GM12878 (cell line): ENCODE measurements at regions not wholly inside any gene's neighbourhood (a gene's known extent, or its start where the extent isn't known, plus 50 kb on each side); places are given as distances from the start of the nearest gene placed in this dataset.

Experiments used
- ATF7 ChIP-seq: fragments of 450-650 bp; IDR thresholded peaks from 2 replicates; pipeline ENCODE4 v1.6.1; 2016; ENCODE audit warnings: low read depth, mild to moderate bottlenecking
- CREB1 ChIP-seq: IDR thresholded peaks from 2 replicates; pipeline ENCODE4 v1.6.1; 2012; ENCODE audit warnings: low read depth, mild to moderate bottlenecking, inconsistent platforms
- CREM ChIP-seq: IDR thresholded peaks from 2 replicates; pipeline ENCODE4 v1.6.1; 2014; ENCODE audit warnings: antibody characterized with exemption, low read depth
- EZH2 ChIP-seq: IDR thresholded peaks from 2 replicates; pipeline ENCODE4 v1.6.1; 2012; ENCODE audit warnings: low read depth, mild to moderate bottlenecking, control low read depth, inconsistent platforms, low read length, borderline replicate concordance; ENCODE audit not compliant: control insufficient read depth
- FOXK2 ChIP-seq: fragments of 450-650 bp; IDR thresholded peaks from 2 replicates; pipeline ENCODE4 v1.6.1; 2017; ENCODE audit warnings: mild to moderate bottlenecking, moderate library complexity
- HDAC6 ChIP-seq: fragments of 200-600 bp; sonication (generic); IDR thresholded peaks from one replicate; pipeline ENCODE4 v1.8.0; 2017; ENCODE audit warnings: antibody characterized with exemption; ENCODE audit not compliant: unreplicated experiment
- NFYB ChIP-seq: IDR thresholded peaks from 2 replicates; pipeline ENCODE4 v1.6.1; 2011; ENCODE audit warnings: low read depth, mild to moderate bottlenecking, low read length, improper control_type of control experiment, moderate library complexity; ENCODE audit not compliant: insufficient read depth
- POLR2A ChIP-seq: IDR thresholded peaks from 2 replicates; pipeline ENCODE4 v1.6.1; 2011; ENCODE audit warnings: low read depth, mild to moderate bottlenecking, low read length
- REST ChIP-seq: IDR thresholded peaks from 2 replicates; pipeline ENCODE4 v1.6.1; 2012; ENCODE audit warnings: mild to moderate bottlenecking, low read depth, low read length
- TAF1 ChIP-seq: IDR thresholded peaks from 2 replicates; pipeline ENCODE4 v1.6.1; 2011; ENCODE audit warnings: mild to moderate bottlenecking, low read depth, low read length, borderline replicate concordance
- TF ChIP-seq, protein P1 (sequence below), 3 experiments: IDR thresholded peaks in 2 of 3; conservative IDR thresholded peaks in 1 of 3; 2 replicates each; pipeline ENCODE4 v1.5.1; 2011; ENCODE audit warnings: low read depth in 3 of 3, low read length in 3 of 3, mild to moderate bottlenecking in 3 of 3, control low read depth in 2 of 3, moderate library complexity in 2 of 3, inconsistent platforms in 1 of 3, mixed read lengths in 1 of 3; ENCODE audit not compliant: control insufficient read depth in 2 of 3, insufficient read depth in 1 of 3; ENCODE audit errors: extremely low read depth in 1 of 3
- TF ChIP-seq, protein P2 (sequence below): fragments of 450-650 bp; IDR thresholded peaks from 2 replicates; pipeline ENCODE4 v1.6.1; 2018; ENCODE audit warnings: mild to moderate bottlenecking, low read depth, moderate library complexity; ENCODE audit not compliant: partially characterized antibody

GRCh38 chr16:88310796-88311605, 71.8 kb upstream of the ZNF469 start:
- TF ChIP-seq TAF1 (no peak), POLR2A (no peak), REST (no peak), ATF7 (no peak), FOXK2 (no peak), CREM (no peak), NFYB (no peak), CREB1 (no peak), HDAC6 (no peak), EZH2 (no peak)
- TF ChIP-seq, protein P1, sequence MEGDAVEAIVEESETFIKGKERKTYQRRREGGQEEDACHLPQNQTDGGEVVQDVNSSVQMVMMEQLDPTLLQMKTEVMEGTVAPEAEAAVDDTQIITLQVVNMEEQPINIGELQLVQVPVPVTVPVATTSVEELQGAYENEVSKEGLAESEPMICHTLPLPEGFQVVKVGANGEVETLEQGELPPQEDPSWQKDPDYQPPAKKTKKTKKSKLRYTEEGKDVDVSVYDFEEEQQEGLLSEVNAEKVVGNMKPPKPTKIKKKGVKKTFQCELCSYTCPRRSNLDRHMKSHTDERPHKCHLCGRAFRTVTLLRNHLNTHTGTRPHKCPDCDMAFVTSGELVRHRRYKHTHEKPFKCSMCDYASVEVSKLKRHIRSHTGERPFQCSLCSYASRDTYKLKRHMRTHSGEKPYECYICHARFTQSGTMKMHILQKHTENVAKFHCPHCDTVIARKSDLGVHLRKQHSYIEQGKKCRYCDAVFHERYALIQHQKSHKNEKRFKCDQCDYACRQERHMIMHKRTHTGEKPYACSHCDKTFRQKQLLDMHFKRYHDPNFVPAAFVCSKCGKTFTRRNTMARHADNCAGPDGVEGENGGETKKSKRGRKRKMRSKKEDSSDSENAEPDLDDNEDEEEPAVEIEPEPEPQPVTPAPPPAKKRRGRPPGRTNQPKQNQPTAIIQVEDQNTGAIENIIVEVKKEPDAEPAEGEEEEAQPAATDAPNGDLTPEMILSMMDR (IDR thresholded peaks at IDR 0.05 in 2 of 3, conservative IDR thresholded peaks at IDR 0.05 in 1 of 3; ENCODE audit: control insufficient read depth in 2 of 3, extremely low read depth in 1 of 3, insufficient read depth in 1 of 3, low read depth in 3 of 3, low read length in 3 of 3), result no peak
- TF ChIP-seq, protein P2, sequence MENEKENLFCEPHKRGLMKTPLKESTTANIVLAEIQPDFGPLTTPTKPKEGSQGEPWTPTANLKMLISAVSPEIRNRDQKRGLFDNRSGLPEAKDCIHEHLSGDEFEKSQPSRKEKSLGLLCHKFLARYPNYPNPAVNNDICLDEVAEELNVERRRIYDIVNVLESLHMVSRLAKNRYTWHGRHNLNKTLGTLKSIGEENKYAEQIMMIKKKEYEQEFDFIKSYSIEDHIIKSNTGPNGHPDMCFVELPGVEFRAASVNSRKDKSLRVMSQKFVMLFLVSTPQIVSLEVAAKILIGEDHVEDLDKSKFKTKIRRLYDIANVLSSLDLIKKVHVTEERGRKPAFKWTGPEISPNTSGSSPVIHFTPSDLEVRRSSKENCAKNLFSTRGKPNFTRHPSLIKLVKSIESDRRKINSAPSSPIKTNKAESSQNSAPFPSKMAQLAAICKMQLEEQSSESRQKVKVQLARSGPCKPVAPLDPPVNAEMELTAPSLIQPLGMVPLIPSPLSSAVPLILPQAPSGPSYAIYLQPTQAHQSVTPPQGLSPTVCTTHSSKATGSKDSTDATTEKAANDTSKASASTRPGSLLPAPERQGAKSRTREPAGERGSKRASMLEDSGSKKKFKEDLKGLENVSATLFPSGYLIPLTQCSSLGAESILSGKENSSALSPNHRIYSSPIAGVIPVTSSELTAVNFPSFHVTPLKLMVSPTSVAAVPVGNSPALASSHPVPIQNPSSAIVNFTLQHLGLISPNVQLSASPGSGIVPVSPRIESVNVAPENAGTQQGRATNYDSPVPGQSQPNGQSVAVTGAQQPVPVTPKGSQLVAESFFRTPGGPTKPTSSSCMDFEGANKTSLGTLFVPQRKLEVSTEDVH, result no peak
